GM12865 (cell line): ENCODE measurements at regions not wholly inside any gene's neighbourhood (a gene's known extent, or its start where the extent isn't known, plus 50 kb on each side); places are given as distances from the start of the nearest gene placed in this dataset.

ENCODE experiments used
- DNase-seq: peaks from one replicate; pipeline ENCODE4 v3.0.0; 2010; ENCODE audit warnings: low read depth
- H3K4me3 ChIP-seq: 2 replicates; pipeline ENCODE4 v1.5.1; 2011; ENCODE audit warnings: mild to moderate bottlenecking, low read depth, low read length, control low read depth
- TF ChIP-seq, protein P1 (sequence below): IDR thresholded peaks from 2 replicates; pipeline ENCODE4 v1.5.1; 2011; ENCODE audit warnings: low read length, control low read depth, low read depth, inconsistent platforms; ENCODE audit not compliant: insufficient read depth; ENCODE audit errors: missing control alignments

DNA sequence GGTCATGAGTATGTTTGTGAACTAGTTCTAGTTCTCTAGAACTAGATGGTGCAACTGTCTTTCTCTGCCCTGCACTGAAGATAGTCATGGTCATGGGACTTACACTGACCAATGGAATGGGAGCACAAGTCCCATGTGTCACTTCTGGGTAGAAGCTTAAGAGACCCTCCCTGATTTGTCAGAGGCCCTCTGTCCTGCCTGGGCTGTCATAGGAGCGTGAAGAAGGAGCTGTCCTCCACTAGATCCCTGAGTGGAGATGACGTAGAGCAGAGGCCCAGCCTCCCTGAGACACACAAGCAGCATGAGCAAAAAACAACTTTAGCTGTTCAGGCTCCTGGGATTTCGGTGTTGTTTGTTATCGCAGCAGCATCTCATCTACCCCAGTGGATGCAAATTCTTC lies 514.5 kb downstream of the PREX1 start:
- H3K4me3 ChIP-seq: no peak overlapping the region
- no peak for DNase-seq
- TF ChIP-seq, protein P1, sequence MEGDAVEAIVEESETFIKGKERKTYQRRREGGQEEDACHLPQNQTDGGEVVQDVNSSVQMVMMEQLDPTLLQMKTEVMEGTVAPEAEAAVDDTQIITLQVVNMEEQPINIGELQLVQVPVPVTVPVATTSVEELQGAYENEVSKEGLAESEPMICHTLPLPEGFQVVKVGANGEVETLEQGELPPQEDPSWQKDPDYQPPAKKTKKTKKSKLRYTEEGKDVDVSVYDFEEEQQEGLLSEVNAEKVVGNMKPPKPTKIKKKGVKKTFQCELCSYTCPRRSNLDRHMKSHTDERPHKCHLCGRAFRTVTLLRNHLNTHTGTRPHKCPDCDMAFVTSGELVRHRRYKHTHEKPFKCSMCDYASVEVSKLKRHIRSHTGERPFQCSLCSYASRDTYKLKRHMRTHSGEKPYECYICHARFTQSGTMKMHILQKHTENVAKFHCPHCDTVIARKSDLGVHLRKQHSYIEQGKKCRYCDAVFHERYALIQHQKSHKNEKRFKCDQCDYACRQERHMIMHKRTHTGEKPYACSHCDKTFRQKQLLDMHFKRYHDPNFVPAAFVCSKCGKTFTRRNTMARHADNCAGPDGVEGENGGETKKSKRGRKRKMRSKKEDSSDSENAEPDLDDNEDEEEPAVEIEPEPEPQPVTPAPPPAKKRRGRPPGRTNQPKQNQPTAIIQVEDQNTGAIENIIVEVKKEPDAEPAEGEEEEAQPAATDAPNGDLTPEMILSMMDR: no peak

DNA sequence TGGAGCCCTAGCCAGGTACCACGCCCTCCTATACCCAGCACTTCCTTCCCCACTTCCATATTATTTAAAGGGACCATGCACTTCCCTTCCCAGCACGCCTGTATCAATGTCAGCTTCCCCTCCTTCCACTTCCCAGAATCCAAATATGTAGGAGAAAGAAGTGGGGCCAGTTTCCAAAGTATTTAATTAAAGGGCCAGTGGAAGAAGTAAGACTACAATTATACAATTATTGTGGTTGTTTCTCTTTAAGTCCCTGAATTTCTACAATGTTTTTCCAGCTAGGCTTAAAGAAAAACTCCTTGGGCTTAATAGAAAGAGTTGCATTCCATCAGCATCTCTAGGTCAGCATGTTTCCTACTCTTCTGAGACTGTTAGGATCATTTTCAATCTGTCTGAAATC lies 515.8 kb downstream of the PREX1 start:
- no peak for DNase-seq
- no peak overlapping the region for H3K4me3 ChIP-seq
- TF ChIP-seq, protein P1: no peak

DNA sequence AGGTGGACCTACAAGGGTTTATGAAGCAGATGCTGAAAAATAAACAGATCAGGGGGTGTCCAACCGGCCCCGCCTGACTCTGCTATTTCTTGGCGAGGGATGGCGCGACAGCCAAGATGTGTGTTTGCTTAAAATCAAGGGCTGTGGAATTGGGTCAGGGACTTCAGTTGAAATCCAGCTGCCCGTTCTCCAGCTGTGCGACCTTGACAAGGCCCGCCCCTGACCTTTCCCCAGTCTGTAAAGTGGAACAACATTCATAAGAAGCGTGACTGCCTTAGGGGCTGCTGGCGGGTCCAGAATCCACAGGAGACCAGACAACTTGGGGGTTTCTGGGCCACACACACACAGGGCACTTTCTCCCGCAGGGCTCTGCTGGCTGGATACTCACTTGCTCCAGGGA lies 517.5 kb downstream of the PREX1 start:
- TF ChIP-seq, protein P1: no peak
- DNase-seq: no peak
- H3K4me3 ChIP-seq: no peak overlapping the region

DNA sequence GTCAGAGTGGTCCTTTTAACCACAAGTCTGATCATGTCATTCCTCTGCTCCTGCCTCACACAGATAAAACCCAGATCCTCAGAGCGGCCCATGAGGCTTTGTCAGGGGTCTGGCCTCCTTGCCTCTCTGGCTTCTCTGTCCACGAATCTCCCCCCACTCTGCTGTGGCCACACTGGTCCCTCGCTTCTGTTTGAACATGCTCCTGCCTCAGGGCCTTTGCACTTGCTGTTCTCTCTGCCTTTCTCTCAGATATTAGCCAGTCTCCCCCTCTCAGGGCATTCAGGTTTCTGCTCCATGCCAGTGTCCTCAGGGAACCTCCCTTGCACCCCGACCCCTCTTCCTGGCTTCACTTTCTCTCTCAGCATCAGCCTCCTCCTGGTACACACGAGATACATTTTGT lies 518.5 kb downstream of the PREX1 start:
- H3K4me3 ChIP-seq: no peak overlapping the region
- TF ChIP-seq, protein P1: no peak
- no peak for DNase-seq

DNA sequence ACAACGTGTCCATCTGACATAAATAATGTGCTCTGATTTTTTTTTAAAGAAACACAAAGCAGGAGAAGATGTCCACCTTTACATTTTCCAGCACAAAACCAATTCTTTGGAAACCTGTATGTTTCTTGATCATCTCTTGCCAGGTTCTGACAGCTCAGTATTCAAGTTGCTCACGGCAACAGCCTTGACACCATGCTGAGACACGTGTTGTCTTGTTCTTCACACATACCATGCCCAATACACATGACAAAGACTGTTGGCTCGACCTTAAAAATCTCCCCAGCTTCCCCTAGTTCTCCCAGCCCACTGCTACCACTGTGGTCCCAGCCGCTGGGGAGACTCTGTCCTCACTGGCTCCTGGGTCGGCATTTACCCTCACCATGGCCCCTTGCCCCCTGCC lies 518.9 kb downstream of the PREX1 start:
- DNase-seq: no peak
- TF ChIP-seq, protein P1: no peak
- H3K4me3 ChIP-seq: no peak overlapping the region

DNA sequence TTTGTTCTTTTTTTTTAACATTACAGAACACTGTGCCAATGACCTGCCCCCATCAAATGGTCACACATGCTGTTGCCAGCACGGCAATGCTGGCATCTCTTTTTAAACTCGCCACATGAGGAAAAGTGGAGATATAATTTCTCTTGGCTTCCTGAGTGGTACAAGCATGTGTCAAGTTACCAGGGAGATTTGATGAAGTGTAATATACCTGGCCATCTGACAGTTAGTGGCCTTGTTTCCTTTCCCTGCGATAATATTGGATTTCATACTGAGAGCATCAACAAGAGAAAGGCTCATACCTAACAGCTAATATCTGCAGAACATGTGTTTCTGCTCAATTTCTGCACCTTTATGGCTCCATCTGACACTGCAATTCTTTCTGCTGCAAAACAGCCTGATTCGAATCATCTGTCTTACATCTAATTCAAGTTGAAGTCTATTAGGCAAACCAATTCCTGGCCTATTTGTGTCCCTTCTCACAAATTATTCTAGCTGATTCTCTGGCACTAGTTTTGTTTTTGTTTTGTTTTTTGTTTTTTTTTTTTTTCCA lies 519.5 kb downstream of the PREX1 start:
- TF ChIP-seq, protein P1: no peak
- DNase-seq: no peak
- H3K4me3 ChIP-seq: no peak overlapping the region

DNA sequence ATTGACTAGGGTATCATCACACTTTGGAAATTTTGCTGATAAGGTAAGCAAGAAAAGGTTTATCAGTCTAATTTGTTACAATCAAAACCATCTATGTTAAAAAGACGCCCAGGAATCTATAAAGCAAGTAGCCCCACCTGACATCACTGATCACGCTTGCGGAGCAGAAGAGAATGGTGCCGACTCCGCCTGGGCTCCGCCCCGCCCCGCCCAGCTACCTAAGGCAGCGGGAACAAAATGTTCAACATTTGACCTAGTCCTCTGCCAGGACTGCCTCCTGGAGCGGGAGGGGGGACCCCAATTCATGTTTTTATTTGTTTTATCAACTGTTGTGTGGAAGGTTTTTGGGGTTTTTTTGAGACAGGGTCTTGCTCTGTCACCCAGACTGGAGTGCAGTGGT lies 520.5 kb downstream of the PREX1 start:
- TF ChIP-seq, protein P1: no peak
- DNase-seq: no peak
- H3K4me3 ChIP-seq: no peak overlapping the region
